ENCODE measurements at regions not wholly inside any gene's neighbourhood (a gene's known extent, or its start where the extent isn't known, plus 50 kb on each side); places are given as distances from the start of the nearest gene placed in this dataset.
A peak's percentile ranks its signal among the peaks of the same experiment; 100 is the strongest.

- Histone ChIP-seq H3K27ac (ENCODE audit: insufficient read depth, low read length) (no peak overlapping the region), H3K4me1 (ENCODE audit: control insufficient read depth, extremely low read depth, insufficient read depth, low read length) (no peaks in the 10 kb centered on the region), H4K20me1 (ENCODE audit: control insufficient read depth, extremely low read depth, insufficient read depth, low read length) (no peaks in the 10 kb centered on the region), H3K27me3 (ENCODE audit: control insufficient read depth, insufficient read depth, low read length) (no peaks in the 10 kb centered on the region), H3K36me3 (ENCODE audit: control insufficient read depth, insufficient read depth, low read length) (no peaks in the 10 kb centered on the region), H3K4me2 (ENCODE audit: extremely low read depth, insufficient read depth, low read length) (no peak overlapping the region), H2AFZ (ENCODE audit: low read length) (no peak overlapping the region), H3K9ac (ENCODE audit: insufficient read depth, low read length) (no peak overlapping the region), H3K4me3 (replicated peaks in 1 of 4; ENCODE audit: control extremely low read depth in 1 of 4, insufficient read depth in 1 of 4, low read depth in 3 of 4, low read length in 4 of 4) (no peak overlapping the region), H3K9me3 (ENCODE audit: control insufficient read depth, insufficient read depth, low read depth, low read length) (no peaks in the 10 kb centered on the region), H3K79me2 (ENCODE audit: control insufficient read depth, insufficient read depth, low read length) (no peaks in the 10 kb centered on the region)
- peak in 1 of 2 donors; percentile 37 for DNase-seq (ENCODE audit: low read depth in 2 of 2)
- TF ChIP-seq EZH2 (IDR thresholded peaks at IDR 0.05; ENCODE audit: low read length, missing control alignments) = no peak
These were observed 430.6 kb upstream of the DAB1 start for GRCh38 chr1:57854436-57854835.

- Histone ChIP-seq H3K4me3 (replicated peaks in 1 of 4; ENCODE audit: control extremely low read depth in 1 of 4, insufficient read depth in 1 of 4, low read depth in 3 of 4, low read length in 4 of 4) (no peak overlapping the region), H3K4me1 (ENCODE audit: control insufficient read depth, extremely low read depth, insufficient read depth, low read length) (no peaks in the 10 kb centered on the region), H4K20me1 (ENCODE audit: control insufficient read depth, extremely low read depth, insufficient read depth, low read length) (no peaks in the 10 kb centered on the region), H3K9me3 (ENCODE audit: control insufficient read depth, insufficient read depth, low read depth, low read length) (no peaks in the 10 kb centered on the region), H3K36me3 (ENCODE audit: control insufficient read depth, insufficient read depth, low read length) (no peaks in the 10 kb centered on the region), H2AFZ (ENCODE audit: low read length) (no peak overlapping the region), H3K79me2 (ENCODE audit: control insufficient read depth, insufficient read depth, low read length) (no peaks in the 10 kb centered on the region), H3K4me2 (ENCODE audit: extremely low read depth, insufficient read depth, low read length) (no peak overlapping the region), H3K9ac (ENCODE audit: insufficient read depth, low read length) (no peak overlapping the region), H3K27ac (ENCODE audit: insufficient read depth, low read length) (no peak overlapping the region), H3K27me3 (ENCODE audit: control insufficient read depth, insufficient read depth, low read length) (no peaks in the 10 kb centered on the region)
- peak in 1 of 2 donors; percentile 52 for DNase-seq (ENCODE audit: low read depth in 2 of 2)
- TF ChIP-seq CTCF (conservative IDR thresholded peaks at IDR 0.05 in 1 of 2, IDR thresholded peaks at IDR 0.05 in 1 of 2; ENCODE audit: low read depth in 1 of 2, low read length in 2 of 2) = no peak
These were observed 426.5 kb upstream of the DAB1 start for GRCh38 chr1:57850176-57850940.

GRCh38 chr1:57848406-57848805, 424.5 kb upstream of the DAB1 start:
- no peaks in the 10 kb centered on the region for H3K9me3 ChIP-seq (ENCODE audit: control insufficient read depth, insufficient read depth, low read depth, low read length)
- DNase-seq (ENCODE audit: low read depth in 2 of 2) = peak in 1 of 2 donors; percentile 96
- H3K9ac ChIP-seq (ENCODE audit: insufficient read depth, low read length) = no peak overlapping the region
- no peak overlapping the region for H3K4me3 ChIP-seq (replicated peaks in 1 of 4; ENCODE audit: control extremely low read depth in 1 of 4, insufficient read depth in 1 of 4, low read depth in 3 of 4, low read length in 4 of 4)
- H3K27me3 ChIP-seq (ENCODE audit: control insufficient read depth, insufficient read depth, low read length) = no peaks in the 10 kb centered on the region
- H3K27ac ChIP-seq (ENCODE audit: insufficient read depth, low read length) = no peak overlapping the region
- no peaks in the 10 kb centered on the region for H4K20me1 ChIP-seq (ENCODE audit: control insufficient read depth, extremely low read depth, insufficient read depth, low read length)
- TF ChIP-seq CTCF (conservative IDR thresholded peaks at IDR 0.05 in 1 of 2, IDR thresholded peaks at IDR 0.05 in 1 of 2; ENCODE audit: low read depth in 1 of 2, low read length in 2 of 2) (no peak), EZH2 (IDR thresholded peaks at IDR 0.05; ENCODE audit: low read length, missing control alignments) (no peak)
- H3K36me3 ChIP-seq (ENCODE audit: control insufficient read depth, insufficient read depth, low read length) = no peaks in the 10 kb centered on the region
- H3K4me2 ChIP-seq (ENCODE audit: extremely low read depth, insufficient read depth, low read length) = no peak overlapping the region
- H3K79me2 ChIP-seq (ENCODE audit: control insufficient read depth, insufficient read depth, low read length) = no peaks in the 10 kb centered on the region
- no peak overlapping the region for H2AFZ ChIP-seq (ENCODE audit: low read length)
- no peaks in the 10 kb centered on the region for H3K4me1 ChIP-seq (ENCODE audit: control insufficient read depth, extremely low read depth, insufficient read depth, low read length)
